HepG2 (cell line): ENCODE measurements at regions not wholly inside any gene's neighbourhood (a gene's known extent, or its start where the extent isn't known, plus 50 kb on each side); places are given as distances from the start of the nearest gene placed in this dataset.

Experiments used
- ATAC-seq: fragments of 200-7000 bp; cut with Tn5 transposase; 3 replicates; pipeline ENCODE4 v1.9.1; 2020; ENCODE audit warnings: mild to moderate bottlenecking, moderate library complexity
- BruUV-seq: library from RNA; stranded (reverse); fragments of 400-500 nt; replicated peaks from 2 replicates; lab custom pipeline; 2021; lab: Mats Ljungman, UMichigan
- CTCF ChIA-PET: fragments of 300-600 bp; formaldehyde crosslinking; extraction: SDS; loops from one replicate; lab custom pipeline; 2021; ENCODE audit warnings: low total read pairs, inconsistent platforms, low intra/inter-chr PET ratio; lab: Yijun Ruan, JAX
- POLR2A ChIA-PET: fragments of 350-600 bp; sonication (Branson Sonifier 250); formaldehyde crosslinking; loops from one replicate; lab custom pipeline; 2020; ENCODE audit warnings: antibody characterized with exemption, inconsistent platforms; lab: Yijun Ruan, JAX
- DNase-seq: peaks from one replicate; pipeline ENCODE4 v3.0.0-alpha.2; 2015; ENCODE audit warnings: low spot score
- FAIRE-seq: peaks from 3 replicates; lab custom pipeline; 2011; peaks lifted over from hg19 to GRCh38; lab: Jason Lieb, UNC
- H2AFZ ChIP-seq: one replicate; pipeline ENCODE4 v1.6.1; 2011; ENCODE audit warnings: low read length, inconsistent platforms
- H3K27ac ChIP-seq: fragments of 300-600 bp; 3 replicates; pipeline ENCODE4 v1.8.0; 2011; ENCODE audit warnings: mixed run types, mild to moderate bottlenecking, mixed read lengths, low read length, inconsistent platforms; ENCODE audit not compliant: insufficient read depth; ENCODE audit errors: extremely low read length
- H3K27me3 ChIP-seq, 2 experiments: fragments of 200-600 bp in 1 of 2; 2 replicates in 1 of 2; 3 replicates in 1 of 2; pipeline versions ENCODE4 v1.6.0 to v1.8.0; 2011; ENCODE audit warnings: low read length in 2 of 2, mild to moderate bottlenecking in 2 of 2, moderate library complexity in 2 of 2, inconsistent platforms in 1 of 2; ENCODE audit not compliant: insufficient read depth in 2 of 2, control insufficient read depth in 1 of 2
- H3K36me3 ChIP-seq, 2 experiments: fragments of 200-600 bp in 1 of 2; replicated peaks in 1 of 2; 2 replicates in 1 of 2; 3 replicates in 1 of 2; pipeline versions ENCODE4 v1.5.1 to v1.8.0; 2011; ENCODE audit warnings: low read length in 2 of 2, inconsistent platforms in 1 of 2; ENCODE audit not compliant: insufficient read depth in 2 of 2, control insufficient read depth in 1 of 2
- H3K4me1 ChIP-seq: 2 replicates; pipeline ENCODE4 v1.5.1; 2012; ENCODE audit warnings: low read length, inconsistent platforms; ENCODE audit not compliant: insufficient read depth
- H3K4me2 ChIP-seq: 2 replicates; pipeline ENCODE4 v1.6.0; 2011; ENCODE audit warnings: low read depth, low read length, inconsistent platforms
- H3K4me3 ChIP-seq, 3 experiments: fragments of 200-600 bp in 1 of 3; sonication (generic), shearing (Covaris generic) in 1 of 3; replicated peaks in 1 of 3; 2 replicates each; pipeline ENCODE4 v1.5.1; 2011 to 2016; ENCODE audit warnings: low read length in 3 of 3, inconsistent platforms in 2 of 3, low read depth in 2 of 3, mild to moderate bottlenecking in 2 of 3, control low read depth in 1 of 3, mixed read lengths in 1 of 3; ENCODE audit not compliant: insufficient read depth in 1 of 3
- H3K79me2 ChIP-seq: one replicate; pipeline ENCODE4 v1.6.1; 2011; ENCODE audit warnings: low read length, inconsistent platforms; ENCODE audit not compliant: insufficient read depth
- H3K9ac ChIP-seq: 2 replicates; pipeline ENCODE4 v1.6.0; 2011; ENCODE audit warnings: mild to moderate bottlenecking, low read depth, low read length, inconsistent platforms; ENCODE audit not compliant: insufficient read depth
- H3K9me3 ChIP-seq: 2 replicates; pipeline ENCODE4 v1.5.1; 2012; ENCODE audit warnings: mild to moderate bottlenecking, low read length
- H4K20me1 ChIP-seq: 2 replicates; pipeline ENCODE4 v1.6.0; 2011; ENCODE audit warnings: inconsistent platforms, mild to moderate bottlenecking, low read length, moderate library complexity; ENCODE audit not compliant: insufficient read depth
- CAMTA2 ChIP-seq: sonication (generic); formaldehyde crosslinking; IDR thresholded peaks from 2 replicates; pipeline ENCODE4 v1.4.0; 2020; ENCODE audit warnings: mild to moderate bottlenecking, missing genetic modification reagents, borderline replicate concordance
- HNF4G ChIP-seq, 2 experiments: sonication (generic) in 1 of 2; formaldehyde crosslinking in 1 of 2; IDR thresholded peaks; 2 replicates each; pipeline versions ENCODE4 v1.4.0 to v1.6.1; 2011 to 2020; ENCODE audit warnings: borderline replicate concordance in 2 of 2, low read depth in 2 of 2, mild to moderate bottlenecking in 2 of 2, low read length in 1 of 2, missing genetic modification reagents in 1 of 2, moderate library complexity in 1 of 2
- KDM2A ChIP-seq: sonication (generic); formaldehyde crosslinking; IDR thresholded peaks from 2 replicates; pipeline ENCODE4 v1.4.0; 2020; ENCODE audit warnings: low read depth, missing genetic modification reagents, borderline replicate concordance
- NFRKB ChIP-seq: fragments of 450-650 bp; IDR thresholded peaks from 2 replicates; pipeline ENCODE4 v1.6.1; 2017
- NRL ChIP-seq: sonication (generic); formaldehyde crosslinking; IDR thresholded peaks from 2 replicates; pipeline ENCODE4 v1.5.0; 2020; ENCODE audit warnings: missing genetic modification reagents, mild to moderate bottlenecking, moderate library complexity, borderline replicate concordance
- SRY ChIP-seq: sonication (generic); formaldehyde crosslinking; IDR thresholded peaks from 2 replicates; pipeline ENCODE4 v1.8.0; 2022; ENCODE audit warnings: mild to moderate bottlenecking, missing genetic modification reagents
- TEF ChIP-seq: sonication (generic); formaldehyde crosslinking; IDR thresholded peaks from 2 replicates; pipeline ENCODE4 v1.5.0; 2020; ENCODE audit warnings: missing genetic modification reagents
- ZBTB10 ChIP-seq: sonication (generic); formaldehyde crosslinking; IDR thresholded peaks from 2 replicates; pipeline ENCODE4 v1.4.0; 2020; ENCODE audit warnings: missing genetic modification reagents, borderline replicate concordance
- ZBTB38 ChIP-seq: sonication (generic); formaldehyde crosslinking; IDR thresholded peaks from 2 replicates; pipeline ENCODE4 v1.5.1; 2020; ENCODE audit warnings: mild to moderate bottlenecking, missing genetic modification reagents
- ZFP36L1 ChIP-seq: sonication (generic); formaldehyde crosslinking; IDR thresholded peaks from 2 replicates; pipeline ENCODE4 v1.8.0; 2022; ENCODE audit warnings: mild to moderate bottlenecking, missing genetic modification reagents, moderate library complexity
- ZNF124 ChIP-seq: sonication (generic); formaldehyde crosslinking; IDR thresholded peaks from 2 replicates; pipeline ENCODE4 v1.4.0; 2020; ENCODE audit warnings: missing genetic modification reagents
- ZNF30 ChIP-seq: sonication (generic); formaldehyde crosslinking; IDR thresholded peaks from 2 replicates; pipeline ENCODE4 v1.5.0; 2020; ENCODE audit warnings: mild to moderate bottlenecking, missing genetic modification reagents
- ZNF556 ChIP-seq: sonication (generic); formaldehyde crosslinking; IDR thresholded peaks from 2 replicates; pipeline ENCODE4 v1.4.0; 2020; ENCODE audit warnings: mild to moderate bottlenecking, missing genetic modification reagents, borderline replicate concordance
- ZNF839 ChIP-seq: sonication (generic); formaldehyde crosslinking; IDR thresholded peaks from 2 replicates; pipeline ENCODE4 v1.4.0; 2020; ENCODE audit warnings: missing genetic modification reagents, mild to moderate bottlenecking, borderline replicate concordance
- WGBS: methylation state at CpG from one replicate; pipeline ENCODE4 v1.1.6; 2017; ENCODE audit warnings: low lambda C conversion rate; 5-methylcytosine and 5-hydroxymethylcytosine counted together
- in situ Hi-C: cut with HindIII; loops from 2 replicates; pipeline ENCODE4 v1.10.0; 2017; ENCODE audit warnings: low pct_unique_long_range_greater_than_20kb; ENCODE audit not compliant: extremely low pct_ligation_motif_present
- intact Hi-C: fragments of 100-400 bp; cut with micrococcal nuclease; formaldehyde crosslinking; loops from one replicate; pipeline ENCODE4 v1.10.0; 2022; ENCODE audit not compliant: unreplicated experiment
- TF ChIP-seq, protein P1 (sequence below): sonication (generic); formaldehyde crosslinking; IDR thresholded peaks from 2 replicates; pipeline ENCODE4 v1.4.0; 2020; ENCODE audit warnings: missing genetic modification reagents

- TF ChIP-seq ZNF556 (CRISPR knock-in tag) (no peak), NFRKB (no peak)
- TF ChIP-seq, all 625 proteins: peak for 162
Measured at GRCh38 chr20:50303573-50304500, 113.2 kb downstream of the CEBPB start (continued).

- 77% methylated on average over 10 of the region's 10 CpGs for WGBS
- Histone ChIP-seq H3K79me2 (no peaks in the 10 kb centered on the region), H2AFZ (no peak overlapping the region), H3K27me3 (no peaks in the 10 kb centered on the region; a peak in 1 of 5 replicates), H3K4me2 (peak overlapping the region; percentile 97), H3K9ac (peak overlapping the region; percentile 86), H4K20me1 (no peaks in the 10 kb centered on the region), H3K27ac (peak overlapping the region; percentile 97), H3K4me3 (peak overlapping the region in 1 of 3 experiments; percentile 34; a peak in 2 of 6 replicates), H3K36me3 (no peaks in the 10 kb centered on the region), H3K4me1 (peaks cover 80% of the 10 kb centered on the region), H3K9me3 (no peaks in the 10 kb centered on the region)
- FAIRE-seq (no peak), ATAC-seq (no peak), DNase-seq (no peak)
- ChIA-PET CTCF (no interaction called here), POLR2A (interaction anchor here (0.8 to 7.1 kb wide), 18 partner anchors 10 to 189 kb away, joined by 3 to 178 read pairs (median 5); partner anchors contain the start of gene CEBPB)
- BruUV-seq, result no TSS peak
- in situ Hi-C loops, result no loop called here
- intact Hi-C loops, result loop anchor here (10.0 kb wide), 1 partner anchor 180 kb away; no protein-coding TSS in a partner anchor
- TF ChIP-seq HNF4G (IDR thresholded peaks at IDR 0.05; ENCODE audit: borderline replicate concordance, low read depth, low read length), result no peak
- 0 out of 2 replicates have a peak, but pooled peaks have one; percentile 2 for TF ChIP-seq HNF4G (CRISPR knock-in tag; IDR thresholded peaks at IDR 0.05; ENCODE audit: borderline replicate concordance, low read depth)
- TF ChIP-seq KDM2A (CRISPR knock-in tag), result peak; percentile 51; the same call in 1 of the 2 replicates
- TF ChIP-seq ZNF30 (CRISPR knock-in tag), result peak; percentile 86; the same call in 1 of the 2 replicates
- 0 out of 2 replicates have a peak, but pooled peaks have one; percentile 16 for TF ChIP-seq ZNF124 (CRISPR knock-in tag)
- TF ChIP-seq ZBTB38 (CRISPR knock-in tag), result peak; percentile 92
- 0 out of 2 replicates have a peak, but pooled peaks have one; percentile 71 for TF ChIP-seq ZNF839 (CRISPR knock-in tag)
- TF ChIP-seq TEF (CRISPR knock-in tag), result 0 out of 2 replicates have a peak, but pooled peaks have one; percentile 8
- TF ChIP-seq ZFP36L1 (CRISPR knock-in tag), result 0 out of 2 replicates have a peak, but pooled peaks have one; percentile 15
- peak; percentile 64; the same call in 1 of the 2 replicates for TF ChIP-seq ZBTB10 (CRISPR knock-in tag)
- TF ChIP-seq, protein P1, sequence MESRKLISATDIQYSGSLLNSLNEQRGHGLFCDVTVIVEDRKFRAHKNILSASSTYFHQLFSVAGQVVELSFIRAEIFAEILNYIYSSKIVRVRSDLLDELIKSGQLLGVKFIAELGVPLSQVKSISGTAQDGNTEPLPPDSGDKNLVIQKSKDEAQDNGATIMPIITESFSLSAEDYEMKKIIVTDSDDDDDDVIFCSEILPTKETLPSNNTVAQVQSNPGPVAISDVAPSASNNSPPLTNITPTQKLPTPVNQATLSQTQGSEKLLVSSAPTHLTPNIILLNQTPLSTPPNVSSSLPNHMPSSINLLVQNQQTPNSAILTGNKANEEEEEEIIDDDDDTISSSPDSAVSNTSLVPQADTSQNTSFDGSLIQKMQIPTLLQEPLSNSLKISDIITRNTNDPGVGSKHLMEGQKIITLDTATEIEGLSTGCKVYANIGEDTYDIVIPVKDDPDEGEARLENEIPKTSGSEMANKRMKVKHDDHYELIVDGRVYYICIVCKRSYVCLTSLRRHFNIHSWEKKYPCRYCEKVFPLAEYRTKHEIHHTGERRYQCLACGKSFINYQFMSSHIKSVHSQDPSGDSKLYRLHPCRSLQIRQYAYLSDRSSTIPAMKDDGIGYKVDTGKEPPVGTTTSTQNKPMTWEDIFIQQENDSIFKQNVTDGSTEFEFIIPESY (CRISPR knock-in tag), result peak; percentile 89
- peak; percentile 69; the same call in 1 of the 2 replicates for TF ChIP-seq SRY
- TF ChIP-seq NRL (CRISPR knock-in tag), result peak; percentile 81; the same call in 1 of the 2 replicates
- 0 out of 2 replicates have a peak, but pooled peaks have one; percentile 14 for TF ChIP-seq CAMTA2 (CRISPR knock-in tag)
Measured at GRCh38 chr20:50304501-50304856, 113.8 kb downstream of the CEBPB start.
